ENCODE measurements at regions not wholly inside any gene's neighbourhood (a gene's known extent, or its start where the extent isn't known, plus 50 kb on each side); places are given as distances from the start of the nearest gene placed in this dataset.

GRCh38 chr3:102038477-102039142 lies 189.3 kb downstream of the NFKBIZ start:
- TF ChIP-seq CTCF (IDR thresholded peaks at IDR 0.05 in 4 of 5, conservative IDR thresholded peaks at IDR 0.05 in 1 of 5) (no peak), POLR2A (IDR thresholded peaks at IDR 0.05) (no peak)

All from gastrocnemius medialis (tissue), 4 donors.